HepG2 (cell line): ENCODE measurements at regions not wholly inside any gene's neighbourhood (a gene's known extent, or its start where the extent isn't known, plus 50 kb on each side); places are given as distances from the start of the nearest gene placed in this dataset.

Experiments used
- ATF7-NPFF ChIP-seq: sonication (generic); formaldehyde crosslinking; IDR thresholded peaks from 2 replicates; pipeline ENCODE4 v1.8.1; 2023; ENCODE audit warnings: mild to moderate bottlenecking, low read depth, missing genetic modification reagents, moderate library complexity
- CEBPB ChIP-seq: IDR thresholded peaks from 2 replicates; pipeline ENCODE4 v1.6.1; 2011; ENCODE audit warnings: low read depth, low read length, improper control_type of control experiment, borderline replicate concordance
- DPF2 ChIP-seq: sonication (generic); formaldehyde crosslinking; IDR thresholded peaks from 2 replicates; pipeline ENCODE4 v1.4.0; 2020; ENCODE audit warnings: mild to moderate bottlenecking, low read depth, missing genetic modification reagents, borderline replicate concordance
- ETS1 ChIP-seq: sonication (generic); formaldehyde crosslinking; IDR thresholded peaks from 2 replicates; pipeline ENCODE4 v1.4.0; 2020; ENCODE audit warnings: missing genetic modification reagents
- HDAC2 ChIP-seq: sonication (generic); formaldehyde crosslinking; IDR thresholded peaks from 2 replicates; pipeline ENCODE4 v1.4.0; 2020; ENCODE audit warnings: missing genetic modification reagents
- KLF9 ChIP-seq: IDR thresholded peaks from 2 replicates; pipeline ENCODE4 v1.6.1; 2016; ENCODE audit warnings: low read depth
- PAXIP1 ChIP-seq: sonication (generic); formaldehyde crosslinking; conservative IDR thresholded peaks from 2 replicates; pipeline ENCODE4 v1.4.0; 2020; ENCODE audit warnings: mild to moderate bottlenecking, missing genetic modification reagents, moderate library complexity
- SAP130 ChIP-seq: IDR thresholded peaks from 2 replicates; pipeline ENCODE4 v1.6.1; 2016; ENCODE audit warnings: low read depth
- ZBTB10 ChIP-seq: sonication (generic); formaldehyde crosslinking; IDR thresholded peaks from 2 replicates; pipeline ENCODE4 v1.4.0; 2020; ENCODE audit warnings: missing genetic modification reagents, borderline replicate concordance
- ZBTB4 ChIP-seq: sonication (generic); formaldehyde crosslinking; IDR thresholded peaks from 2 replicates; pipeline ENCODE4 v1.4.0; 2020; ENCODE audit warnings: missing genetic modification reagents, mild to moderate bottlenecking, borderline replicate concordance
- ZNF615 ChIP-seq: sonication (generic); formaldehyde crosslinking; IDR thresholded peaks from 2 replicates; pipeline ENCODE4 v1.5.0; 2020; ENCODE audit warnings: mild to moderate bottlenecking, missing genetic modification reagents, borderline replicate concordance
- ZNF646 ChIP-seq: sonication (generic); formaldehyde crosslinking; IDR thresholded peaks from 2 replicates; pipeline ENCODE4 v1.9.0; 2021; ENCODE audit warnings: mild to moderate bottlenecking, missing genetic modification reagents

- TF ChIP-seq SAP130 (CRISPR knock-in tag) (0 out of 2 replicates have a peak, but pooled peaks have one; percentile 11), ZNF646 (CRISPR knock-in tag) (no peak), ZNF615 (CRISPR knock-in tag) (no peak), DPF2 (CRISPR knock-in tag) (no peak), PAXIP1 (peak; percentile 45), ETS1 (CRISPR knock-in tag) (no peak), ATF7-NPFF (CRISPR knock-in tag) (no peak), KLF9 (no peak), CEBPB (no peak), ZBTB10 (no peak), HDAC2 (CRISPR knock-in tag) (peak; percentile 44), ZBTB4 (CRISPR knock-in tag) (no peak)
Measured at GRCh38 chr1:94736549-94736948, 83.6 kb upstream of the SLC44A3 start (continued).
